ENCODE measurements at regions not wholly inside any gene's neighbourhood (a gene's known extent, or its start where the extent isn't known, plus 50 kb on each side); places are given as distances from the start of the nearest gene placed in this dataset.
"Not testable (repeated sequence)": the region's sequence is repeated elsewhere in the genome, so short reads cannot be mapped to it uniquely, and the experiment has no call there.

DNA sequence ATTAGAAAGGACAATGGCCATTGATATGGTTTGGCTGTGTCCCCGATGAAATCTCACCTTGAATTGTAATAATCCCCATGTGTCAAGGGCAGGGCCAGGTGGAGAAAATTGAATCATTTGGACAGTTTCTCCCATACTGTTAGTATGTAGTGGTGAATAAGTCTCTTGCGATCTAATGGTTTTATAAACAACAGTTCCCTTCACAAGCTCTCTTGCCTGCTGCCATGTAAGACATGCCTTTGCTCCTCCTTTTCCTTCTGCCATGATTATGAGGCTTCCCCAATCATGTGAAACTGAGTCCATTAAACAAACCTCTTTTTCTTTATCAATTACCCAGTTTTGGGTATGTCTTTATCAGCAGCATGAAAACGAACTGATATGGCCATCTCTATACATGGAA is 302.7 kb downstream of the SFMBT2 start:
- ATAC-seq (no peak), DNase-seq (no peak)
- Mint-ChIP-seq H3K4me1 (peaks cover 2% of the 10 kb centered on the region), H3K36me3 (ENCODE audit: low read depth) (no peaks in the 10 kb centered on the region), H3K27me3 (peaks cover 7% of the 10 kb centered on the region), H3K27ac (no peak overlapping the region), H3K4me3 (no peak overlapping the region)
- peaks cover 2% of the 10 kb centered on the region for H3K9me3 ChIP-seq (ENCODE audit: control insufficient read depth, low read length, poor library complexity, severe bottlenecking)

DNA sequence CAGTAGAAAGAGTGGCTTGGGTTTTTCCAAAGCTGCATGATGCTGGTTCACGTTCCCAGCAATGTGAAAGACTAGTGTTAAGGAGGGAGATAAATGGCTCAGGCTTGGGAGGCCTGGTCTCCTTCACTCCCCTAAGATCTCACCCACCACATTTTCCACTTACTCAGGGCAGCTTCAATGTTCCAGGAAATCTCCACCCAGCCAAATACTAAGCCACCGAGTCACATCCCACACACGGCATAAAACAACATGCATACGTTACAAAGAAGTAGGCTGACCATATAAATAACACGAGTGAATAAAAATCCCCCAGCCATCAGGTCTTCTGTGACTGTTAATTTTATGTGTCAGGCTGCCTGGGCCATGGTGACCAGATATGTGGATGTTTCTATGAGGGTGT is 303.5 kb downstream of the SFMBT2 start:
- Mint-ChIP-seq H3K27ac (no peak overlapping the region), H3K4me3 (no peak overlapping the region), H3K4me1 (peaks cover 2% of the 10 kb centered on the region), H3K27me3 (peaks cover 7% of the 10 kb centered on the region), H3K36me3 (ENCODE audit: low read depth) (no peaks in the 10 kb centered on the region)
- DNase-seq (no peak), ATAC-seq (no peak)
- peaks cover 2% of the 10 kb centered on the region for H3K9me3 ChIP-seq (ENCODE audit: control insufficient read depth, low read length, poor library complexity, severe bottlenecking)

DNA sequence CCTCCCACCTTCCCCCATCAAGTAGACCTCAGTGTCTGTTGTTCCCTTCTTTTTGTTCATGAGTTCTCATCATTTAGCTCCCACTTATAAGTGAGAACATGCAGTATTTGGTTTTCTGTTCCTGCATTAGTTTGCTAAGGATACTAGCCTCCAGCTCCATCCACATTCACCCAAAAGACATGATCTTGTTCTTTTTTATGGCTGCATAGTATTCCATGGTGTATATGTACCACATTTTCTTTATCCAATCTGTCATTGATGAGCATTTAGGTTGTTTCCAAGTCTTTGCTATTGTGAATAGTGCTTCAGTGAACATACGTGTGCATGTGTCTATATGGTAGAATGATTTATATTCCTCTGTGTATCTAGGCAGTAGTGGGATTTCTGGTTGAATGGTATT is 306.5 kb downstream of the SFMBT2 start:
- not testable (repeated sequence) for H3K27me3 Mint-ChIP-seq; DNase-seq; ATAC-seq; H3K4me3 Mint-ChIP-seq; H3K4me1 Mint-ChIP-seq; H3K9me3 ChIP-seq (ENCODE audit: control insufficient read depth, low read length, poor library complexity, severe bottlenecking); H3K27ac Mint-ChIP-seq; H3K36me3 Mint-ChIP-seq (ENCODE audit: low read depth)

DNA sequence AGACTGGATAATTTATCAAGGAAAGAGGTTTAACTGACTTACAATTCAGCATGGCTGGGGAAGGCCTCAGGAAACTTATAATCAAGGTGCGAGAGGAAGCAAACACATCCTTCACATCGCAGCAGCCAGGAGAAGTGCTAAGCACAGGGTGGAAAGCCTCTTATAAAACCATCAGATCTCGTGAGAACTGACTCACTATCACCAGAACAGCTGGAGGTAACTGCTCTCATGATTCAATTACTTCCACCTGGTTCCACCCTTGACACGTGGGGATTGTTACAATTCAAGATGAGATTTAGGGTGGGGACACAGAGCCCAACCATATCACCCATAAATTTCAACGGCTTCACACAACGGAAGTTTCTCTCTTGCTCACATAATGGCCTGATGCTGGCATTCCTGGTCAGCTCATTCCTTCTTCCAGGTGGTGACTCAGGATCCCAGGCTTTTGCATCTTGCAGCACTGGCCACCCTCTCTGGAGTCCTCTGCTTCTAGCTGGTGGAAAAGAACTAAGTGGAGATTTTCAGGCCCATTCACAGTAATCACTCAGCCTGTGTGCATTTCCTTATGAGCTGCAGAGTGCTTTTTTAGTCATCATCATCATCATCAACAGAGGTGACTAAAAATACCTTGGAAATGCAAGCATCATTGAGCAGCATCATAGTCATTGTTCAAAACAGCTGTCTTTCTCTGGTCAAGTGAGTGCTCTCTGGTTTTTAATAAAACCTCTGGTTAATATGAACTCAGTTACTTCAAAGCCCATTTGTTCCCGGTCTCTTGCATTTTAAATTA is 308.1 kb downstream of the SFMBT2 start:
- Mint-ChIP-seq H3K27ac (no peak overlapping the region), H3K4me3 (no peak overlapping the region), H3K27me3 (no peaks in the 10 kb centered on the region), H3K4me1 (peaks cover 2% of the 10 kb centered on the region), H3K36me3 (ENCODE audit: low read depth) (no peaks in the 10 kb centered on the region)
- no peak for DNase-seq
- no peaks in the 10 kb centered on the region for H3K9me3 ChIP-seq (ENCODE audit: control insufficient read depth, low read length, poor library complexity, severe bottlenecking)
- ATAC-seq: no peak

DNA sequence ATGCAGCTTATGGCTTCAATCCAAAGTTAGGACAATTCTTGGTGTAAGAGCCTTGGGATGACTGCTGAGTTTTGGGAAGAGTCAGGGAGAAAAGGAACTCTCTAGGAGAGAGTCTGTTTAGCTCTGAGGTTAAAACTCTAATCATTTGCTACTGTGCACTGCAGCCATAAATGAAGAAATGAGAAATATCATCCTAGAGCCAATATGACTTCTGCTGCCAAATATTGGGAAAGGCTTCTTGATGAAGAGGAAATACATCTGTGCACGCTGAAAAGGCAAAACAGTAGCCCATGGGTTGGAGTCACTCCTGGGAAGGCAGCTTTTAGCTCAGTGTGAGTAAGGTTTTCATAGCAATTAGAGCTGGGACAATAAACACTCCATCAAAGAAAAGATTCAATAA is 308.8 kb downstream of the SFMBT2 start:
- ATAC-seq (no peak), DNase-seq (no peak)
- H3K36me3 Mint-ChIP-seq (ENCODE audit: low read depth): no peaks in the 10 kb centered on the region
- H3K27ac Mint-ChIP-seq: no peak overlapping the region
- no peaks in the 10 kb centered on the region for H3K27me3 Mint-ChIP-seq
- H3K9me3 ChIP-seq (ENCODE audit: control insufficient read depth, low read length, poor library complexity, severe bottlenecking): no peaks in the 10 kb centered on the region
- H3K4me1 Mint-ChIP-seq: peaks cover under 1% of the 10 kb centered on the region
- no peak overlapping the region for H3K4me3 Mint-ChIP-seq

DNA sequence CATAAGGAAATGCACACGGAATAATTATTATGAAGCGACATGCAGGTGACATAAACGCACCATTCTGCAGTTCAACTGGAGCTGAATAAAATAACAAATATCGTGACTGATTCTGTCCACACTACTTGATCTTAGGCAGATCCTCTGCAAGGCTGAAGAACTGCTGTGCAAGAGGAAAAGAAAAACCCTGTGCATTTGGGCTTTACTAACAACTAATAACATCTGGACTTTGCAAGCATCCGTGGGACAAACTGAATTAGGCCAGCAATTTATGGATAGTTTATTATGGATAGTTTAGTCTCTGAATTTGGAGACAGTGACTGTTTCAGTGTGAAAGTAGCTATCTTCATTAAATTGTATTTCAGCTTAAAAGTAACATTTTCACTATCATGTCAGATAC is 309.4 kb downstream of the SFMBT2 start:
- Mint-ChIP-seq H3K4me3 (no peak overlapping the region), H3K27ac (no peak overlapping the region)

DNA sequence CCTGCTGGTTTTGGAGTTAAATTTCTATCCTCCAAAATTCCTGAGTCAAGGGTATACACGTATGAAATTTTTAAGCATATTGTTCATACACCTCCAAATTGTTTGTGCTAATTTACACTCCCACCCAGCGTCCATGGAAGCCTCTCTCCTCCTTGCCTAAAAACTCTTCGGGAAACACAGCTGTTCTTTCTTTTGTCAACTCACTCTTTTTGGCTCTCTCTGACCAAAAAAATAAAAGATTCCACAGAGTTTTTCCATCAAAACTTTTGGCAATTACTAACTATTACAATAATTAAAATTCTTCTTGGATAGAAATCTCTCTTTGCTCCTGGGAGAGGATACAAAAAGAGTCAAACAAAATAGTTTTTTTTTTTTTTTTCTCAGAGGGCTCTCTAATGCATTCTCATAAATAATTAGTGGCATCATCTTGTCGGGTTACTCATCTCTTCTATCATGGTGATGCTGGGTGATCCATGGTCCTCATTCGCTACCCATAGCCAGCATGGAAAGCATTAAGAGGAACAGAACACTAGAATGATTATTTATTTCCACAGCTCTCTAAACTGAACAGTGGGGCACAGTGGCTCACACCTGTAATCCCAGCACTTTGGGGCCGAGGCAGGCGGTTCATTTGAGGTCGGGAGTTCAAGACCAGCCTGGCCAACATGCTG is 310.7 kb downstream of the SFMBT2 start:
- Mint-ChIP-seq H3K36me3 (ENCODE audit: low read depth) (no peaks in the 10 kb centered on the region), H3K27me3 (no peaks in the 10 kb centered on the region), H3K4me1 (no peaks in the 10 kb centered on the region), H3K27ac (no peak overlapping the region), H3K4me3 (no peak overlapping the region)
- no peak for ATAC-seq
- no peaks in the 10 kb centered on the region for H3K9me3 ChIP-seq (ENCODE audit: control insufficient read depth, low read length, poor library complexity, severe bottlenecking)
- no peak for DNase-seq

More for the DNA sequence above, 309.4 kb downstream of the SFMBT2 start:
- H3K27me3 Mint-ChIP-seq: no peaks in the 10 kb centered on the region
- no peaks in the 10 kb centered on the region for H3K36me3 Mint-ChIP-seq (ENCODE audit: low read depth)
- H3K9me3 ChIP-seq (ENCODE audit: control insufficient read depth, low read length, poor library complexity, severe bottlenecking): no peaks in the 10 kb centered on the region
- DNase-seq (no peak), ATAC-seq (no peak)
- no peaks in the 10 kb centered on the region for H3K4me1 Mint-ChIP-seq

DNA sequence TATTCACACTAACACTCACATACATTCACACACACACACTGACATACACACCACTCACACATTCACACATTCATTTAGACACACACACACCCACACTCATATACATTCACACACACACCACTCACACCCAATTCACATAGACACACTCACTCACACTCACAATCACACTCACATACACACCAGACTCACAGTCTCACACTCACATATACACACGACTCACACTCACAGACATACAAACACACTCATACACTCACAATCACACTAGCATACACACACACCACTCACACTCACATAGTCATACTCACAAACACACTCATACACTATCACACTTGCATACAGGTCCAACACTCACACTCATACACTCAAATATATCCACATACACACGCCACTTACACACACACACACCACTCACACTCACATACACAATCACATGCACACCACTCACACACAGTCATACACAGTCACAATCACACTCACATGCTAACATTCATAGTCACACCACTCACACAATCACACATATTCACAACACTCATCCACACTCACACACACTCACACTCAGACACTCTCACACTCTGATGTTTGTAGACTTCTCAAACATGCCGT is 312.6 kb downstream of the SFMBT2 start:
- no peaks in the 10 kb centered on the region for H3K27me3 Mint-ChIP-seq
- no peaks in the 10 kb centered on the region for H3K9me3 ChIP-seq (ENCODE audit: control insufficient read depth, low read length, poor library complexity, severe bottlenecking)
- ATAC-seq: no peak
- no peak overlapping the region for H3K27ac Mint-ChIP-seq
- no peak for DNase-seq
- H3K4me1 Mint-ChIP-seq: no peaks in the 10 kb centered on the region
- no peak overlapping the region for H3K4me3 Mint-ChIP-seq
- no peaks in the 10 kb centered on the region for H3K36me3 Mint-ChIP-seq (ENCODE audit: low read depth)

DNA sequence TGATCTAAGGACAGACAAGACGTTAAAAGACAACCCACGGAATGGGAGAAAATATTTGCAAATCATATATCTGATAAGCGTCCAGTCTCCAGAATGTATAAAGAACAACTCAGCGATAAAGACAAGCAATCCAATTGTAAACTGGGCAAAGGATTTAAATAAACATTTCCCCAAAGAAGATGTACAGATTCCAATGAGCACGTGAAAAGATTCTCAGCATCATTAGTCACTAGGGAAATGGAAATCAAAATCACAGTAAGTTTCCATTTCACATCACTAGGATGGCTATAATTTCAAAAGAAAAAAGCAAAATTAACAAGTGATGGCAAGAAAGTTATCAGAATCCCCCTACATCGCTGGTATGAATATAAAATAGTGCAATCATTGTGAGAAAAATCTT is 316.1 kb downstream of the SFMBT2 start:
- H3K36me3 Mint-ChIP-seq (ENCODE audit: low read depth): no peaks in the 10 kb centered on the region
- DNase-seq (no peak), ATAC-seq (no peak)
- no peak overlapping the region for H3K27ac Mint-ChIP-seq
- peaks cover 2% of the 10 kb centered on the region for H3K4me1 Mint-ChIP-seq
- no peaks in the 10 kb centered on the region for H3K27me3 Mint-ChIP-seq
- no peaks in the 10 kb centered on the region for H3K9me3 ChIP-seq (ENCODE audit: control insufficient read depth, low read length, poor library complexity, severe bottlenecking)
- H3K4me3 Mint-ChIP-seq: no peak overlapping the region

DNA sequence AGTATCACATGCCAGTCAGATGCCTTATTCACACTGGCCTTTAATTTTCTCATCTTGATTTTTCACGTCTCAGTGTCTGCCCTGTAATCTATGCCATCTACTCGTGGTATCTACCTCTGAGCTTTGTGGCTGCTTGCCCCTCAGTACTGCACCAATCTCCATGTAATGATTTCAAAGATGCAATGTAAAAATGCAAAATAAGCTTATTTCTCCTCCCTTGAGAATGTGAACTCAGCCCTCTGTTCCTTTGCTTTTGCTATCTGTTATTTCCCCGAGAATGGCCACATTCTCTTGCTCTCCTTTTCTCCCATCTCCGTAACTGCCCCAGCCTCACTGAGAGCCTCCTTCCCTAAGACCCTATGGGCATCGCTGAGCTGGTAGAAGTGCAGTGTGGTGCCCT is 317.5 kb downstream of the SFMBT2 start:
- Mint-ChIP-seq H3K27me3 (no peaks in the 10 kb centered on the region), H3K4me3 (no peak overlapping the region), H3K27ac (no peak overlapping the region), H3K4me1 (peaks cover 2% of the 10 kb centered on the region), H3K36me3 (ENCODE audit: low read depth) (no peaks in the 10 kb centered on the region)
- ATAC-seq (no peak), DNase-seq (no peak)
- no peaks in the 10 kb centered on the region for H3K9me3 ChIP-seq (ENCODE audit: control insufficient read depth, low read length, poor library complexity, severe bottlenecking)

DNA sequence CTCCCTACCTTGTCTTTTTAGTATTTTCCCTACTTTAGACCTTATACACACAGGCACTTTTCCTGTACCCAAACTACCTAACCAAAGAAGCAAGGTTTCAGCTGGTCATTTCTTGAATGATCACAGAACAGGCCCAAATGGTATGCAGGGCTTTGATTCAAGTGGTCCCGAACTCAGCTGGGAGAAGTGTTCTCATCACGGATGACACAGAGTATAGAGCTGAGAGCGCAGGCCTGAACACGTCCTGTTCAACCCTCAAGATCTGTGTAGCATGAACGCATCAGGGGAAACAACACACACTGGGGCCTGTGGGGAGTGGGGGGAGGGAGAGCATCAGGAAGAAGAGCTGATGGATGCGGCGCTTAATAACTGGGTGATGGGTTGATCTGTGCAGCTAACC is 318.2 kb downstream of the SFMBT2 start:
- Mint-ChIP-seq H3K4me3 (no peak overlapping the region), H3K27ac (no peak overlapping the region), H3K36me3 (ENCODE audit: low read depth) (no peaks in the 10 kb centered on the region), H3K27me3 (no peaks in the 10 kb centered on the region), H3K4me1 (peaks cover 2% of the 10 kb centered on the region)
- no peak for ATAC-seq
- H3K9me3 ChIP-seq (ENCODE audit: control insufficient read depth, low read length, poor library complexity, severe bottlenecking): no peaks in the 10 kb centered on the region
- DNase-seq: no peak

DNA sequence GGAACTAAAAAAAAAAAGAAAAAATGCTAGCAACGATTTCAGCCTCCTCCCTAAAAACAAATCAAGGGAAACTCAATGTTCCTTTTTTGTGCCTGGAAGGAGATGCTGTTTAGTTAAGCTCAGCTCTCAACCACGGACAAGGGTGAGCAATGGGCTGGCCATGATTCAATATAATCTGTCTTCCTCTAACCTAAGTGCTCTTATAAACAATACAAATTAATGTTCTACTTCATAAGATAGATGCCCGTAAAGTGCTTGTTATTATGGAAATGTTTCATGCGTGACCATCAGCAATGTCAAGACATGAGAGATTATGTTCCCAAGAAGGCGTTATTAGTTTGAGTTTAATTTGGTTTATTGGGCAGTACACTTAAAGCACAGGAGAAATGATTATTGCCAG is 320.3 kb downstream of the SFMBT2 start:
- ATAC-seq (no peak), DNase-seq (no peak)
- no peaks in the 10 kb centered on the region for H3K9me3 ChIP-seq (ENCODE audit: control insufficient read depth, low read length, poor library complexity, severe bottlenecking)
- Mint-ChIP-seq H3K4me3 (no peak overlapping the region), H3K27ac (no peak overlapping the region), H3K36me3 (ENCODE audit: low read depth) (no peaks in the 10 kb centered on the region), H3K4me1 (peaks cover 2% of the 10 kb centered on the region), H3K27me3 (peaks cover 6% of the 10 kb centered on the region)

DNA sequence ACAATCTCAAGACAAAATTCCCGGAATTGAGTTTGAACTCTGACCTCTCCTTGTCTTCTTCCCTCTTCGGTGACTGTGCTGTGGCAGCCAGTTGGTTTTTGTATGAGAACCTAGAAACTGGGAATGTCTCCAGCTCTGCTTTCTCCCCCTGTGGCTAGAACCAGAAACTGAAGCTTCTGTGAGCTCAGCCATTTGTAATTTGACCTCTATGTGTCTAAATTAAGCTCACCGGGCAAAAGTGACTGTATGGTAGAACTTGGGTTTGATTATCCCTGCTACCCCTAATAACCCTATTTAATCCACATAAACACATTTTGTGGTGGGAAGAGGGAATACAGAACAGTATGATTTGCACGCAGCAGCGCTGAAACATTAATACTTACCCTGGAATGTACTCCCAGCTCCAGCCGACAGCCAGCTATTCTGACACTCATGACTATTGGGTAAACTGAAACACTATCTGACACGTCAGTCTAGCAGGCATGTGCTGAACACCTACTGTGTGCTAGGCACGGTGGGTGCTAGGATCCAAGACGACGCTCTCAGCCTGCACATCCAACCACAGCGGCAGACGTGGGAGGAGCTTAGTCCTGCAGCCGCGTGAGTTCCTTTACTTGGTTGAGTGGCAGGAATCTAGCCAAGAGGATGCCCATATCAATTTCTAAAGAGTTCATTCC is 324.8 kb downstream of the SFMBT2 start:
- no peak overlapping the region for H3K27ac Mint-ChIP-seq
- H3K4me3 Mint-ChIP-seq: no peak overlapping the region
- peaks cover 31% of the 10 kb centered on the region for H3K27me3 Mint-ChIP-seq
- no peaks in the 10 kb centered on the region for H3K9me3 ChIP-seq (ENCODE audit: control insufficient read depth, low read length, poor library complexity, severe bottlenecking)
- DNase-seq (no peak), ATAC-seq (no peak)
- H3K4me1 Mint-ChIP-seq: peaks cover 8% of the 10 kb centered on the region
- no peaks in the 10 kb centered on the region for H3K36me3 Mint-ChIP-seq (ENCODE audit: low read depth)
